NCI-H345 treated with DMSO at 0.1 percent for 48 hours (cell line): ENCODE measurements at regions not wholly inside any gene's neighbourhood (a gene's known extent, or its start where the extent isn't known, plus 50 kb on each side); places are given as distances from the start of the nearest gene placed in this dataset.
A peak's percentile ranks its signal among the peaks of the same experiment; 100 is the strongest.

Experiments used
- DNase-seq: peaks from one replicate; lab custom pipeline; 2025; ENCODE audit not compliant: unreplicated experiment; lab: John Stamatoyannopoulos, UW

GRCh38 chr1:164951508-164951907, 392.5 kb downstream of the PBX1 start:
- no peak for DNase-seq

- no peak for DNase-seq
Measured at GRCh38 chr1:164950541-164950986, 391.6 kb downstream of the PBX1 start.

- no peak for DNase-seq
Measured at GRCh38 chr1:164949771-164950471, 390.9 kb downstream of the PBX1 start.

- DNase-seq = no peak
Measured at GRCh38 chr1:164948101-164948500, 389.1 kb downstream of the PBX1 start.

- no peak for DNase-seq
Measured at GRCh38 chr1:164937291-164937690, 378.3 kb downstream of the PBX1 start.

GRCh38 chr1:164932580-164932979, 373.6 kb downstream of the PBX1 start:
- DNase-seq = no peak

GRCh38 chr1:164930833-164931232, 371.8 kb downstream of the PBX1 start:
- DNase-seq = no peak

- DNase-seq = no peak
Measured at GRCh38 chr1:164930241-164930640, 371.3 kb downstream of the PBX1 start.

- no peak for DNase-seq
Measured at GRCh38 chr1:164928232-164928812, 369.3 kb downstream of the PBX1 start.

- no peak for DNase-seq
Measured at GRCh38 chr1:164926107-164926506, 367.1 kb downstream of the PBX1 start.

GRCh38 chr1:164922585-164922984, 363.6 kb downstream of the PBX1 start:
- DNase-seq = peak; percentile 37

GRCh38 chr1:164921493-164921892, 362.5 kb downstream of the PBX1 start:
- no peak for DNase-seq

- no peak for DNase-seq
Measured at GRCh38 chr1:164918140-164918539, 359.2 kb downstream of the PBX1 start.

GRCh38 chr1:164914208-164914607, 355.2 kb downstream of the PBX1 start:
- DNase-seq = no peak

- DNase-seq = no peak
Measured at GRCh38 chr1:164912290-164912689, 353.3 kb downstream of the PBX1 start.

GRCh38 chr1:164910671-164911070, 351.7 kb downstream of the PBX1 start:
- no peak for DNase-seq

GRCh38 chr1:164907666-164908065, 348.7 kb downstream of the PBX1 start:
- no peak for DNase-seq

GRCh38 chr1:164905869-164906268, 346.9 kb downstream of the PBX1 start:
- no peak for DNase-seq

GRCh38 chr1:164902491-164902890, 343.5 kb downstream of the PBX1 start:
- no peak for DNase-seq
